OCI-LY7 (cell line): ENCODE measurements at regions not wholly inside any gene's neighbourhood (a gene's known extent, or its start where the extent isn't known, plus 50 kb on each side); places are given as distances from the start of the nearest gene placed in this dataset.

Source experiments
- BruUV-seq: library from RNA; stranded (reverse); fragments of 400-500 nt; replicated peaks from 2 replicates; lab custom pipeline; 2021; lab: Mats Ljungman, UMichigan
- CTCF ChIA-PET: fragments of 300-600 bp; sonication (Branson Sonifier 250); formaldehyde crosslinking; loops from one replicate; lab custom pipeline; 2022; ENCODE audit warnings: antibody characterized with exemption; ENCODE audit not compliant: unreplicated experiment; lab: Charles Lee
- POLR2A ChIA-PET: fragments of 300-600 bp; sonication (Branson Sonifier 250); formaldehyde crosslinking; loops from one replicate; lab custom pipeline; 2022; ENCODE audit warnings: antibody characterized with exemption; lab: Charles Lee
- DNase-seq: peaks from one replicate; pipeline ENCODE4 v3.0.0-alpha.2; 2015; ENCODE audit warnings: low spot score
- H2AFZ ChIP-seq: fragments of 200-600 bp; sonication (generic), shearing (Covaris generic); 2 replicates; pipeline ENCODE4 v1.6.1; 2014; ENCODE audit warnings: mild to moderate bottlenecking, antibody characterized with exemption, low read length, moderate library complexity
- H3K27ac ChIP-seq: fragments of 200-600 bp; sonication (generic); 2 replicates; pipeline ENCODE4 v1.5.1; 2014; ENCODE audit warnings: mixed run types, low read depth, mild to moderate bottlenecking, moderate library complexity, low read length, inconsistent platforms; ENCODE audit not compliant: poor library complexity, severe bottlenecking
- H3K36me3 ChIP-seq: fragments of 200-600 bp; sonication (generic); 2 replicates; pipeline ENCODE4 v1.6.1; 2014; ENCODE audit warnings: mild to moderate bottlenecking, antibody characterized with exemption, low read length, moderate library complexity, mixed read lengths; ENCODE audit not compliant: insufficient read depth
- H3K4me1 ChIP-seq: fragments of 200-600 bp; sonication (generic); 2 replicates; pipeline ENCODE4 v1.5.1; 2014; ENCODE audit warnings: mild to moderate bottlenecking, low read length; ENCODE audit not compliant: insufficient read depth, poor library complexity, severe bottlenecking
- H3K4me2 ChIP-seq: fragments of 200-600 bp; sonication (generic); 2 replicates; pipeline ENCODE4 v1.6.1; 2014; ENCODE audit warnings: mild to moderate bottlenecking, low read length
- H3K4me3 ChIP-seq: fragments of 200-600 bp; sonication (generic); 2 replicates; pipeline ENCODE4 v1.5.1; 2014; ENCODE audit warnings: mild to moderate bottlenecking, low read depth, low read length; ENCODE audit not compliant: poor library complexity, severe bottlenecking
- H3K79me2 ChIP-seq: fragments of 200-600 bp; sonication (generic); 2 replicates; pipeline ENCODE4 v1.6.1; 2016; ENCODE audit warnings: low read depth, mild to moderate bottlenecking, low read length, moderate library complexity, mixed read lengths; ENCODE audit not compliant: insufficient read depth
- H3K9me2 ChIP-seq: fragments of 200-600 bp; sonication (generic); 2 replicates; pipeline ENCODE4 v1.6.1; 2016; ENCODE audit warnings: mild to moderate bottlenecking, low read length, mixed read lengths; ENCODE audit not compliant: insufficient read depth
- H3K9me3 ChIP-seq: fragments of 200-600 bp; sonication (generic); 2 replicates; pipeline ENCODE4 v1.6.1; 2014; ENCODE audit warnings: mild to moderate bottlenecking, mixed run types, low read length, mixed read lengths
- H4K20me1 ChIP-seq: fragments of 200-600 bp; sonication (generic); 2 replicates; pipeline ENCODE4 v1.6.1; 2014; ENCODE audit warnings: mild to moderate bottlenecking, antibody characterized with exemption, low read length, moderate library complexity, mixed read lengths; ENCODE audit not compliant: insufficient read depth
- CTCF ChIP-seq: fragments of 200-600 bp; sonication (generic); conservative IDR thresholded peaks from 2 replicates; pipeline ENCODE4 v1.5.1; 2014; ENCODE audit warnings: mild to moderate bottlenecking, antibody characterized with exemption, low read length, moderate library complexity, mixed read lengths
- EZH2phosphoT487 ChIP-seq: fragments of 200-600 bp; sonication (generic); IDR thresholded peaks from 2 replicates; pipeline ENCODE4 v1.6.1; 2018; ENCODE audit warnings: low read depth, borderline replicate concordance, mild to moderate bottlenecking, mixed run types, antibody characterized with exemption, low read length, moderate library complexity, mixed read lengths
- intact Hi-C: fragments of 100-400 bp; cut with micrococcal nuclease; formaldehyde crosslinking; loops from one replicate; pipeline ENCODE4 v1.10.0; 2022; ENCODE audit not compliant: unreplicated experiment

GRCh38 chr10:31126593-31126992, 94.9 kb upstream of the ZNF438 start:
- H3K4me1 ChIP-seq: no peaks in the 10 kb centered on the region
- no peak overlapping the region for H2AFZ ChIP-seq
- BruUV-seq: no TSS peak
- no peak overlapping the region for H3K4me2 ChIP-seq
- no peak overlapping the region for H3K4me3 ChIP-seq
- POLR2A ChIA-PET: no interaction called here
- no peaks in the 10 kb centered on the region for H3K9me3 ChIP-seq
- DNase-seq: no peak
- intact Hi-C loops: no loop called here
- CTCF ChIA-PET: no interaction called here
- no peaks in the 10 kb centered on the region for H3K36me3 ChIP-seq
- H4K20me1 ChIP-seq: no peaks in the 10 kb centered on the region
- H3K27ac ChIP-seq: no peak overlapping the region
- H3K9me2 ChIP-seq: peaks cover 4% of the 10 kb centered on the region; the same call in 1 of the 2 replicates
- TF ChIP-seq CTCF (no peak), EZH2phosphoT487 (no peak)
- no peaks in the 10 kb centered on the region for H3K79me2 ChIP-seq

GRCh38 chr10:31128536-31128935, 96.9 kb upstream of the ZNF438 start:
- Histone ChIP-seq H3K4me3 (no peak overlapping the region), H2AFZ (no peak overlapping the region), H3K4me2 (no peak overlapping the region), H3K9me2 (peaks cover 4% of the 10 kb centered on the region; the same call in 1 of the 2 replicates), H3K4me1 (no peaks in the 10 kb centered on the region), H3K9me3 (no peaks in the 10 kb centered on the region), H3K27ac (no peak overlapping the region), H4K20me1 (no peaks in the 10 kb centered on the region), H3K79me2 (no peaks in the 10 kb centered on the region), H3K36me3 (no peaks in the 10 kb centered on the region)
- no peak for TF ChIP-seq EZH2phosphoT487
- no peak for TF ChIP-seq CTCF
- ChIA-PET CTCF (no interaction called here), POLR2A (interaction anchor here (0.5 to 1.2 kb wide), 4 partner anchors 40 to 902 kb away, joined by 3 to 6 read pairs (median 4); no protein-coding TSS in a partner anchor)
- no peak for DNase-seq
- intact Hi-C loops: no loop called here
- no TSS peak for BruUV-seq

- Histone ChIP-seq H3K4me3 (no peak overlapping the region), H3K79me2 (no peaks in the 10 kb centered on the region), H3K36me3 (no peaks in the 10 kb centered on the region), H3K27ac (no peak overlapping the region), H3K4me2 (no peak overlapping the region), H3K9me3 (no peaks in the 10 kb centered on the region), H2AFZ (no peak overlapping the region), H3K9me2 (peaks cover 4% of the 10 kb centered on the region; the same call in 1 of the 2 replicates), H4K20me1 (no peaks in the 10 kb centered on the region), H3K4me1 (no peaks in the 10 kb centered on the region)
- ChIA-PET POLR2A (interaction anchor here (0.6 to 1.2 kb wide), 2 partner anchors 552 to 728 kb away, joined by 3 to 4 read pairs; no protein-coding TSS in a partner anchor), CTCF (no interaction called here)
- no TSS peak for BruUV-seq
- TF ChIP-seq EZH2phosphoT487 (no peak), CTCF (no peak)
- intact Hi-C loops: no loop called here
- no peak for DNase-seq
These were observed 97.6 kb upstream of the ZNF438 start for GRCh38 chr10:31129271-31129670.
